GM21447 (cell line): ENCODE measurements at regions not wholly inside any gene's neighbourhood (a gene's known extent, or its start where the extent isn't known, plus 50 kb on each side); places are given as distances from the start of the nearest gene placed in this dataset.

Experiments used
- ATAC-seq: cut with Tn5 transposase; IDR thresholded peaks from one replicate; pipeline ENCODE4 v1.9.1; 2021; ENCODE audit not compliant: unreplicated experiment

GRCh38 chr10:113320211-113320610 lies 232.6 kb upstream of the HABP2 start:
- no peak for ATAC-seq

GRCh38 chr10:113320987-113321386 lies 231.9 kb upstream of the HABP2 start:
- no peak for ATAC-seq

GRCh38 chr10:113322843-113323242 lies 230.0 kb upstream of the HABP2 start:
- ATAC-seq = no peak

GRCh38 chr10:113323985-113324384 lies 228.9 kb upstream of the HABP2 start:
- ATAC-seq = no peak

GRCh38 chr10:113326160-113327111 lies 226.4 kb upstream of the HABP2 start:
- peak; percentile 95 for ATAC-seq

GRCh38 chr10:113329121-113329596 lies 223.7 kb upstream of the HABP2 start:
- no peak for ATAC-seq

- ATAC-seq = no peak
These were observed 220.9 kb upstream of the HABP2 start for GRCh38 chr10:113331961-113332360.

GRCh38 chr10:113333313-113333712 lies 219.5 kb upstream of the HABP2 start:
- ATAC-seq = no peak

GRCh38 chr10:113335592-113335991 lies 217.3 kb upstream of the HABP2 start:
- ATAC-seq = no peak

GRCh38 chr10:113336549-113337130 lies 216.2 kb upstream of the HABP2 start:
- ATAC-seq = no peak

GRCh38 chr10:113337142-113337541 lies 215.7 kb upstream of the HABP2 start:
- no peak for ATAC-seq

GRCh38 chr10:113339121-113339520 lies 213.7 kb upstream of the HABP2 start:
- no peak for ATAC-seq

GRCh38 chr10:113340282-113340681 lies 212.6 kb upstream of the HABP2 start:
- no peak for ATAC-seq

- ATAC-seq = no peak
These were observed 211.7 kb upstream of the HABP2 start for GRCh38 chr10:113341138-113341537.

GRCh38 chr10:113345826-113346624 lies 206.8 kb upstream of the HABP2 start:
- ATAC-seq = no peak

- no peak for ATAC-seq
These were observed 205.3 kb upstream of the HABP2 start for GRCh38 chr10:113347508-113347907.

- ATAC-seq = no peak
These were observed 204.2 kb upstream of the HABP2 start for GRCh38 chr10:113348694-113349093.

- ATAC-seq = no peak
These were observed 202.4 kb upstream of the HABP2 start for GRCh38 chr10:113350311-113351040.

- ATAC-seq = no peak
These were observed 198.1 kb upstream of the HABP2 start for GRCh38 chr10:113354711-113355110.

- no peak for ATAC-seq
These were observed 195.8 kb upstream of the HABP2 start for GRCh38 chr10:113356794-113357680.
